SK-N-SH treated with all-trans-retinoic acid at 6 μM for 48 hours (cell line): ENCODE measurements at regions not wholly inside any gene's neighbourhood (a gene's known extent, or its start where the extent isn't known, plus 50 kb on each side); places are given as distances from the start of the nearest gene placed in this dataset.

Experiments
- BACH2 ChIP-seq: fragments of 250-450 bp; sonication (Bioruptor Pico); IDR thresholded peaks from 2 replicates; pipeline ENCODE4 v1.9.0; 2021; ENCODE audit warnings: mild to moderate bottlenecking, borderline replicate concordance
- GLIS3 ChIP-seq: fragments of 250-450 bp; sonication (Bioruptor Pico); IDR thresholded peaks from 2 replicates; pipeline ENCODE4 v1.5.0; 2020; ENCODE audit warnings: mild to moderate bottlenecking, moderate library complexity
- PATZ1 ChIP-seq: fragments of 250-450 bp; sonication (Bioruptor Pico); IDR thresholded peaks from 2 replicates; pipeline ENCODE4 v1.8.0; 2020; ENCODE audit warnings: mild to moderate bottlenecking, moderate library complexity, borderline replicate concordance
- POU6F1 ChIP-seq: fragments of 250-450 bp; sonication (Bioruptor Pico); IDR thresholded peaks from 2 replicates; pipeline ENCODE4 v1.8.0; 2021; ENCODE audit warnings: low read depth, mild to moderate bottlenecking, moderate library complexity, borderline replicate concordance
- RARB ChIP-seq: fragments of 250-450 bp; sonication (Bioruptor Pico); IDR thresholded peaks from 2 replicates; pipeline ENCODE4 v1.8.0; 2021; ENCODE audit warnings: mild to moderate bottlenecking, moderate library complexity
- ZNF565 ChIP-seq: fragments of 450-650 bp; formaldehyde crosslinking; conservative IDR thresholded peaks from 2 replicates; pipeline ENCODE4 v1.5.0; 2020; ENCODE audit warnings: low read depth, mild to moderate bottlenecking, moderate library complexity

- TF ChIP-seq PATZ1 (CRISPR knock-in tag) (no peak), POU6F1 (CRISPR knock-in tag) (no peak), ZNF565 (CRISPR knock-in tag) (no peak), BACH2 (CRISPR knock-in tag) (no peak), GLIS3 (CRISPR knock-in tag) (no peak), RARB (CRISPR knock-in tag) (no peak)
These were observed 135.5 kb upstream of the FUT8 start for GRCh38 chr14:65277027-65277426.
